ENCODE measurements at regions not wholly inside any gene's neighbourhood (a gene's known extent, or its start where the extent isn't known, plus 50 kb on each side); places are given as distances from the start of the nearest gene placed in this dataset.

DNA sequence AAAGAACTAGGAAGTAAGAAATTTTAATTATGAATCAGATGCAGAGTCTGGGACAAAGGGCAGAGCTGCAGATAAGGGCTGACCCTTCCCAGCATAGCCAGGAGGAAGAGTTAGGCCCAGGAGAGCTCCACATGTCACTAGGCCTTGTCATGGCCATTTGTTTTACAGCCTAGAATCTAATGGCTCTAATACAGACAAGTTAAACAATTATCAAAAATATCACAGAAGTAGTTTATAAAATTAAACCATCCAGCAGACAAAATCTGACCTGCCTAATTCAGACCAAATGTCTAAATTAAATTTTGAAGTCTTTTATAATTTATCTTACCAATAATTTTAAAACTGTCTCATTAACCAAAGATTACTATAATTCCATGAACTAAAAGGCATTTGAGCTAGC lies 1369.5 kb downstream of the CDH11 start:
- DNase-seq (ENCODE audit: low read depth), result no peak
- TF ChIP-seq, protein P1, sequence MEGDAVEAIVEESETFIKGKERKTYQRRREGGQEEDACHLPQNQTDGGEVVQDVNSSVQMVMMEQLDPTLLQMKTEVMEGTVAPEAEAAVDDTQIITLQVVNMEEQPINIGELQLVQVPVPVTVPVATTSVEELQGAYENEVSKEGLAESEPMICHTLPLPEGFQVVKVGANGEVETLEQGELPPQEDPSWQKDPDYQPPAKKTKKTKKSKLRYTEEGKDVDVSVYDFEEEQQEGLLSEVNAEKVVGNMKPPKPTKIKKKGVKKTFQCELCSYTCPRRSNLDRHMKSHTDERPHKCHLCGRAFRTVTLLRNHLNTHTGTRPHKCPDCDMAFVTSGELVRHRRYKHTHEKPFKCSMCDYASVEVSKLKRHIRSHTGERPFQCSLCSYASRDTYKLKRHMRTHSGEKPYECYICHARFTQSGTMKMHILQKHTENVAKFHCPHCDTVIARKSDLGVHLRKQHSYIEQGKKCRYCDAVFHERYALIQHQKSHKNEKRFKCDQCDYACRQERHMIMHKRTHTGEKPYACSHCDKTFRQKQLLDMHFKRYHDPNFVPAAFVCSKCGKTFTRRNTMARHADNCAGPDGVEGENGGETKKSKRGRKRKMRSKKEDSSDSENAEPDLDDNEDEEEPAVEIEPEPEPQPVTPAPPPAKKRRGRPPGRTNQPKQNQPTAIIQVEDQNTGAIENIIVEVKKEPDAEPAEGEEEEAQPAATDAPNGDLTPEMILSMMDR (conservative IDR thresholded peaks at IDR 0.05; ENCODE audit: control insufficient read depth, insufficient read depth, low read depth, low read length), result no peak
- no peak overlapping the region for H3K4me3 ChIP-seq (ENCODE audit: control insufficient read depth, low read depth, low read length)

DNA sequence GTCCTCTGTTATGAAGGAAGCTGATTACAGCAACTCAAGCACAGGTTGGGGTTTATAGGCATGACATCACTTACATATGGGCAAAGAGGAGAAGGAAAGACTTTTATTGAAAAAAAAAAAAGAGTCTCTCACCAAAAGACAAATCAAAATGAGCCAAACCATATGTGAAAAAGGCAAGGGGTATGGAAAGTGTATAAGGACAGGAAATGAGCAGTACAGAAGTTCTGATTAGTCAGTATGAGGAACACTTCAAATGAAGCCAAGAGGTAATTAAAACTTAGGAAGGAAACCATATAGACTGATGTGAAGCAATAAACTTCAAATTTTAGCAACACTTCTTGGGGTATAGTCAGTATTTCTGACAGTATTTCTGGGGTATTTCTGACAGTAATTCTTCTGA lies 1372.6 kb downstream of the CDH11 start:
- H3K4me3 ChIP-seq (ENCODE audit: control insufficient read depth, low read depth, low read length), result no peak overlapping the region
- DNase-seq (ENCODE audit: low read depth), result no peak
- TF ChIP-seq, protein P1 (conservative IDR thresholded peaks at IDR 0.05; ENCODE audit: control insufficient read depth, insufficient read depth, low read depth, low read length), result no peak

DNA sequence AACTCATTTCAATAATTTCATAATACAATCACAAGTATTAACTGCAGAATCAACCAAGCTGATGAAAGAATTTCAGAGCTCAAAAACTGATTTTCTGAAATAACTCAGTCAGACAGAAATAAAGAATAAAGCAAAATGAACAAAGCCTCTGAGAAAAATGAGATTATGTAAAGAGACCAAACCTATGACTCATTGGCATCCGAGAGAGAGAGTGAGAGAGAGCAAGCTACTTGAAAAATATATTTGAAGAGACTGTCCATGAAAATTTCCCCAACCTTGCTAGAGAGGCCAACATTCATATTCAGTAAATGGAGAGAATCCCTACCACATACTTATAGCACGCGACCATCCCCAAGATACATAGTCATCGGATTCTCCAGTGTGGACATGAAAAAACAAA lies 1376.4 kb downstream of the CDH11 start:
- TF ChIP-seq, protein P1 (conservative IDR thresholded peaks at IDR 0.05; ENCODE audit: control insufficient read depth, insufficient read depth, low read depth, low read length), result no peak
- H3K4me3 ChIP-seq (ENCODE audit: control insufficient read depth, low read depth, low read length), result no peak overlapping the region
- no peak for DNase-seq (ENCODE audit: low read depth)

DNA sequence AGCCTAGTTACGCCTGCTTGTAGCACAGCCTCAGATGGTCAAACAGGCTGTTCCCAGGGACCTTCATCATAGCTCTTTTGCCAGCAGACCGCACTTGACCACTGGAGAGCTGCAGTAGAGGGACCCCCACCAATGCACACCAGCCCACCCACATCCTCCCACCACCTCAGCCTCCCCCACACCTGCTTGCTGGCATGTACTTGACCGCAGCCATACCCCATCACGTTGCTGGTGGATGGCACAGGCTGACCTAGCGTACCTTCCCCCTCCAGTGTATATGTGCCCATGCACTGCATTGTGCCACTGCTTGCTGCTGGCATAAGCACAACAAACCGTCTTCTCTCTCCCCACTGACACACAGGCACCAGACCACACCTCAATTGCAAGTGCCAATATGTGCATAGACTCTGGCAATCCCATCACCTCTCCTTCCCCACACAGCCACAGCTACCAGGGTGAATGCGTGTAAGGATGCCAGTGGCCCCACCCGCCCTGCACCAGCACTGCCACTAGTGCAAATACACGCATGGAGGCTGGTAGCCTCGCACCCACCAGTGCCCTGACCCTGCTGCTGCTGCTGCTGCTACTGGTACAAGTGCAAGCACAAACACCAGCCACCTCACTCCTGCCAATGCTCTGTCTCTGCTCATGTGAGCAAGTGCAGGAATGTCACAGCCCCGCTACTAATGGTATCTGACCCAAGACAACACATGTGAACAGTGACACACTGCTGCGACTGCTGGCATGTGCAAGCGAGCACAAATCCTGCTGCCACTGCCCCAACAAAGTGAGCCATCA lies 1377.6 kb downstream of the CDH11 start:
- TF ChIP-seq, protein P1 (conservative IDR thresholded peaks at IDR 0.05; ENCODE audit: control insufficient read depth, insufficient read depth, low read depth, low read length), result no peak
- DNase-seq (ENCODE audit: low read depth), result no peak
- no peak overlapping the region for H3K4me3 ChIP-seq (ENCODE audit: control insufficient read depth, low read depth, low read length)

- DNase-seq (ENCODE audit: low read depth), result no peak
- TF ChIP-seq, protein P1 (conservative IDR thresholded peaks at IDR 0.05; ENCODE audit: control insufficient read depth, insufficient read depth, low read depth, low read length), result no peak
- no peak overlapping the region for H3K4me3 ChIP-seq (ENCODE audit: control insufficient read depth, low read depth, low read length)
Observed at GRCh38 chr16:63742150-63742549, 1379.7 kb downstream of the CDH11 start.

DNA sequence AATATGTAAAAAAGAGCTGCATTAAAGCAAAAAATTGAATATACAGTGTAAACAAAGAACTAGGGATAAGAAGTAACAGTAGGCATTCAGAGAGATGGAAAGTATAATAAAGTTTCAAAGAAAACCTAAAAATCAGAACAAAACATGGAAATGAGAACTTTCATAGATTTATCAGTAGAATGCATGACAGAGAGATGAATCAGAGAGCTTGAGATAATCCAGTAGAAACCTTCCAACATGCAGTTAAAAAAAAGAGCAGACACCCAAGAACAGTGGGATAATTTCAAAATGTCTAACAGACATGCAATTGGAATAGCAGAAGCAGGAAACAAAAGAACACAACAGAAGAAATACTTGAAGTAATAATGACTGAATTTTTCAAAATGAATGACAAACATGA lies 1384.2 kb downstream of the CDH11 start:
- H3K4me3 ChIP-seq (ENCODE audit: control insufficient read depth, low read depth, low read length), result no peak overlapping the region
- TF ChIP-seq, protein P1 (conservative IDR thresholded peaks at IDR 0.05; ENCODE audit: control insufficient read depth, insufficient read depth, low read depth, low read length), result no peak
- DNase-seq (ENCODE audit: low read depth), result no peak
